Peyer's patch (tissue), 4 donors: ENCODE measurements at regions not wholly inside any gene's neighbourhood (a gene's known extent, or its start where the extent isn't known, plus 50 kb on each side); places are given as distances from the start of the nearest gene placed in this dataset.

Experiments used
- DNase-seq, 3 donors: peaks; one replicate each; pipeline ENCODE4 v3.0.0-alpha.2; 2017 to 2019
- H3K27ac ChIP-seq, 4 donors: fragments of 200-600 bp; sonication (generic); one replicate each; pipeline ENCODE4 v1.5.1; 2016 to 2019
- H3K27me3 ChIP-seq, 2 donors: fragments of 200-600 bp; sonication (generic); one replicate each; pipeline ENCODE4 v1.5.1; 2019
- H3K36me3 ChIP-seq, 3 donors: fragments of 200-600 bp; sonication (generic); one replicate each; pipeline ENCODE4 v1.5.1; 2016 to 2019
- H3K4me1 ChIP-seq, 4 donors: fragments of 200-600 bp; sonication (generic); one replicate each; pipeline ENCODE4 v1.5.1; 2016 to 2019
- H3K4me3 ChIP-seq, 4 donors: fragments of 200-600 bp; sonication (generic); 1 replicate in 3 of 4; 2 replicates in 1 of 4; pipeline ENCODE4 v1.5.1; 2016 to 2019; ENCODE audit warnings: mild to moderate bottlenecking in 1 of 4
- H3K9me3 ChIP-seq, 4 donors: fragments of 200-600 bp; sonication (generic); one replicate each; pipeline ENCODE4 v1.5.1; 2016 to 2019; ENCODE audit warnings: mild to moderate bottlenecking in 1 of 4
- CTCF ChIP-seq, 6 experiments: fragments of 450-650 bp in 4 of 6; fragments of 200-600 bp in 2 of 6; sonication (generic) in 1 of 6; IDR thresholded peaks; one replicate each; pipeline ENCODE4 v1.5.1; 2017 to 2019; ENCODE audit warnings: antibody characterized with exemption in 6 of 6, mild to moderate bottlenecking in 3 of 6, moderate library complexity in 1 of 6
- POLR2A ChIP-seq, 2 donors: fragments of 450-650 bp; IDR thresholded peaks; one replicate each; pipeline ENCODE4 v1.5.1; 2017; ENCODE audit warnings: antibody characterized with exemption in 2 of 2, mild to moderate bottlenecking in 2 of 2, moderate library complexity in 2 of 2

- TF ChIP-seq POLR2A (IDR thresholded peaks at IDR 0.05): no peak
- no peak for TF ChIP-seq CTCF (IDR thresholded peaks at IDR 0.05)
- Histone ChIP-seq H3K4me1 (no peaks in the 10 kb centered on the region), H3K27ac (no peak overlapping the region), H3K27me3 (no peaks in the 10 kb centered on the region), H3K36me3 (no peaks in the 10 kb centered on the region), H3K9me3 (no peaks in the 10 kb centered on the region), H3K4me3 (no peak overlapping the region)
- peak in 2 of 3 donors; percentile 24 to 30 for DNase-seq
These were observed 527.0 kb downstream of the TBC1D22A start for GRCh38 chr22:47289336-47289985.

- H3K4me3 ChIP-seq: no peak overlapping the region
- H3K36me3 ChIP-seq: no peaks in the 10 kb centered on the region
- no peak overlapping the region for H3K27ac ChIP-seq
- H3K9me3 ChIP-seq: no peaks in the 10 kb centered on the region
- TF ChIP-seq CTCF (IDR thresholded peaks at IDR 0.05) (no peak), POLR2A (IDR thresholded peaks at IDR 0.05) (no peak)
- DNase-seq: peak in 1 of 3 donors; percentile 36
- no peaks in the 10 kb centered on the region for H3K4me1 ChIP-seq
- no peaks in the 10 kb centered on the region for H3K27me3 ChIP-seq
These were observed 526.2 kb downstream of the TBC1D22A start for GRCh38 chr22:47288680-47289079.

- Histone ChIP-seq H3K4me1 (no peaks in the 10 kb centered on the region), H3K4me3 (no peak overlapping the region), H3K27me3 (no peaks in the 10 kb centered on the region), H3K36me3 (no peaks in the 10 kb centered on the region), H3K27ac (no peak overlapping the region), H3K9me3 (no peaks in the 10 kb centered on the region)
- TF ChIP-seq CTCF (IDR thresholded peaks at IDR 0.05) (no peak), POLR2A (IDR thresholded peaks at IDR 0.05) (no peak)
- DNase-seq: no peak
These were observed 525.1 kb downstream of the TBC1D22A start for GRCh38 chr22:47287516-47287915.

- Histone ChIP-seq H3K4me1 (no peaks in the 10 kb centered on the region), H3K36me3 (no peaks in the 10 kb centered on the region), H3K27ac (no peak overlapping the region), H3K27me3 (no peaks in the 10 kb centered on the region), H3K4me3 (no peak overlapping the region), H3K9me3 (no peaks in the 10 kb centered on the region)
- DNase-seq: peak in 1 of 3 donors; percentile 14
- TF ChIP-seq CTCF (IDR thresholded peaks at IDR 0.05): no peak
- TF ChIP-seq POLR2A (IDR thresholded peaks at IDR 0.05): no peak
These were observed 524.1 kb downstream of the TBC1D22A start for GRCh38 chr22:47286590-47286989.

- Histone ChIP-seq H3K4me3 (no peak overlapping the region), H3K36me3 (no peaks in the 10 kb centered on the region), H3K27ac (no peak overlapping the region), H3K4me1 (no peaks in the 10 kb centered on the region), H3K27me3 (no peaks in the 10 kb centered on the region), H3K9me3 (no peaks in the 10 kb centered on the region)
- peak in 1 of 3 donors; percentile 29 for DNase-seq
- TF ChIP-seq POLR2A (IDR thresholded peaks at IDR 0.05): no peak
- TF ChIP-seq CTCF (IDR thresholded peaks at IDR 0.05): no peak
These were observed 523.5 kb downstream of the TBC1D22A start for GRCh38 chr22:47285981-47286380.

GRCh38 chr22:47284822-47285221 lies 522.4 kb downstream of the TBC1D22A start:
- Histone ChIP-seq H3K36me3 (no peaks in the 10 kb centered on the region), H3K9me3 (no peaks in the 10 kb centered on the region), H3K4me1 (no peaks in the 10 kb centered on the region), H3K4me3 (no peak overlapping the region), H3K27me3 (no peaks in the 10 kb centered on the region), H3K27ac (no peak overlapping the region)
- DNase-seq: no peak
- TF ChIP-seq POLR2A (IDR thresholded peaks at IDR 0.05) (no peak), CTCF (IDR thresholded peaks at IDR 0.05) (no peak)
